ENCODE measurements at regions not wholly inside any gene's neighbourhood (a gene's known extent, or its start where the extent isn't known, plus 50 kb on each side); places are given as distances from the start of the nearest gene placed in this dataset.

DNA sequence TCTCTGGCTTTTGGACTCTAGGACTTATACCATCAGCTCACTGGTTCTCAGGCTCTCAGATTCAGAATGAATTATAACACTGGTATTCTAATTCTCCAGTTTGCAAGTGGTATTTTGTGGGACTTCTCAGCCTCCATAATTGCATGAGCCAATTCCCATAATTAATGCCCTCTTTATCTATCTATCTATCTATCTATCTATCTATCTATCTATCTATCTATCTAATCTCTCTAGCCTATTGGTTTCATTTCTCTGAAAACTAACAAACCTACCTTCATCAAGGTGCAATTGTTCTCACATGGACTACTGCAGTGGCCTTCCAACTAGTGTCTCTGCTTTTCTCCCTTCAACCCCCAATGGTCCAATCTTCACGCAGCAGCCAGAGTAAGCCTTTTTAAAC, 507.4 kb downstream of the ETNK1 start:
- TF ChIP-seq EZH2phosphoT487 (IDR thresholded peaks at IDR 0.05; ENCODE audit: unreplicated experiment) = no peak
- no peak for TF ChIP-seq ZNF331 (CRISPR knock-in tag; IDR thresholded peaks at IDR 0.05; ENCODE audit: low read depth)
- TF ChIP-seq, protein P1, sequence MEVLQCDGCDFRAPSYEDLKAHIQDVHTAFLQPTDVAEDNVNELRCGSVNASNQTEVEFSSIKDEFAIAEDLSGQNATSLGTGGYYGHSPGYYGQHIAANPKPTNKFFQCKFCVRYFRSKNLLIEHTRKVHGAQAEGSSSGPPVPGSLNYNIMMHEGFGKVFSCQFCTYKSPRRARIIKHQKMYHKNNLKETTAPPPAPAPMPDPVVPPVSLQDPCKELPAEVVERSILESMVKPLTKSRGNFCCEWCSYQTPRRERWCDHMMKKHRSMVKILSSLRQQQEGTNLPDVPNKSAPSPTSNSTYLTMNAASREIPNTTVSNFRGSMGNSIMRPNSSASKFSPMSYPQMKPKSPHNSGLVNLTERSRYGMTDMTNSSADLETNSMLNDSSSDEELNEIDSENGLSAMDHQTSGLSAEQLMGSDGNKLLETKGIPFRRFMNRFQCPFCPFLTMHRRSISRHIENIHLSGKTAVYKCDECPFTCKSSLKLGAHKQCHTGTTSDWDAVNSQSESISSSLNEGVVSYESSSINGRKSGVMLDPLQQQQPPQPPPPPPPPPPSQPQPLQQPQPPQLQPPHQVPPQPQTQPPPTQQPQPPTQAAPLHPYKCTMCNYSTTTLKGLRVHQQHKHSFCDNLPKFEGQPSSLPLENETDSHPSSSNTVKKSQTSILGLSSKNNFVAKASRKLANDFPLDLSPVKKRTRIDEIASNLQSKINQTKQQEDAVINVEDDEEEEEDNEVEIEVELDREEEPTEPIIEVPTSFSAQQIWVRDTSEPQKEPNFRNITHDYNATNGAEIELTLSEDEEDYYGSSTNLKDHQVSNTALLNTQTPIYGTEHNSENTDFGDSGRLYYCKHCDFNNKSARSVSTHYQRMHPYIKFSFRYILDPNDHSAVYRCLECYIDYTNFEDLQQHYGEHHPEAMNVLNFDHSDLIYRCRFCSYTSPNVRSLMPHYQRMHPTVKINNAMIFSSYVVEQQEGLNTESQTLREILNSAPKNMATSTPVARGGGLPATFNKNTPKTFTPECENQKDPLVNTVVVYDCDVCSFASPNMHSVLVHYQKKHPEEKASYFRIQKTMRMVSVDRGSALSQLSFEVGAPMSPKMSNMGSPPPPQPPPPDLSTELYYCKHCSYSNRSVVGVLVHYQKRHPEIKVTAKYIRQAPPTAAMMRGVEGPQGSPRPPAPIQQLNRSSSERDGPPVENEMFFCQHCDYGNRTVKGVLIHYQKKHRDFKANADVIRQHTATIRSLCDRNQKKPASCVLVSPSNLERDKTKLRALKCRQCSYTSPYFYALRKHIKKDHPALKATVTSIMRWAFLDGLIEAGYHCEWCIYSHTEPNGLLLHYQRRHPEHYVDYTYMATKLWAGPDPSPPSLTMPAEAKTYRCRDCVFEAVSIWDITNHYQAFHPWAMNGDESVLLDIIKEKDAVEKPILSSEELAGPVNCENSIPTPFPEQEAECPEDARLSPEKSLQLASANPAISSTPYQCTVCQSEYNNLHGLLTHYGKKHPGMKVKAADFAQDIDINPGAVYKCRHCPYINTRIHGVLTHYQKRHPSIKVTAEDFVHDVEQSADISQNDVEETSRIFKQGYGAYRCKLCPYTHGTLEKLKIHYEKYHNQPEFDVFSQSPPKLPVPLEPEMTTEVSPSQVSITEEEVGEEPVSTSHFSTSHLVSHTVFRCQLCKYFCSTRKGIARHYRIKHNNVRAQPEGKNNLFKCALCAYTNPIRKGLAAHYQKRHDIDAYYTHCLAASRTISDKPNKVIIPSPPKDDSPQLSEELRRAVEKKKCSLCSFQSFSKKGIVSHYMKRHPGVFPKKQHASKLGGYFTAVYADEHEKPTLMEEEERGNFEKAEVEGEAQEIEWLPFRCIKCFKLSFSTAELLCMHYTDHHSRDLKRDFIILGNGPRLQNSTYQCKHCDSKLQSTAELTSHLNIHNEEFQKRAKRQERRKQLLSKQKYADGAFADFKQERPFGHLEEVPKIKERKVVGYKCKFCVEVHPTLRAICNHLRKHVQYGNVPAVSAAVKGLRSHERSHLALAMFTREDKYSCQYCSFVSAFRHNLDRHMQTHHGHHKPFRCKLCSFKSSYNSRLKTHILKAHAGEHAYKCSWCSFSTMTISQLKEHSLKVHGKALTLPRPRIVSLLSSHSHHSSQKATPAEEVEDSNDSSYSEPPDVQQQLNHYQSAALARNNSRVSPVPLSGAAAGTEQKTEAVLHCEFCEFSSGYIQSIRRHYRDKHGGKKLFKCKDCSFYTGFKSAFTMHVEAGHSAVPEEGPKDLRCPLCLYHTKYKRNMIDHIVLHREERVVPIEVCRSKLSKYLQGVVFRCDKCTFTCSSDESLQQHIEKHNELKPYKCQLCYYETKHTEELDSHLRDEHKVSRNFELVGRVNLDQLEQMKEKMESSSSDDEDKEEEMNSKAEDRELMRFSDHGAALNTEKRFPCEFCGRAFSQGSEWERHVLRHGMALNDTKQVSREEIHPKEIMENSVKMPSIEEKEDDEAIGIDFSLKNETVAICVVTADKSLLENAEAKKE (CRISPR knock-in tag; IDR thresholded peaks at IDR 0.05) = no peak
- TF ChIP-seq, protein P2, sequence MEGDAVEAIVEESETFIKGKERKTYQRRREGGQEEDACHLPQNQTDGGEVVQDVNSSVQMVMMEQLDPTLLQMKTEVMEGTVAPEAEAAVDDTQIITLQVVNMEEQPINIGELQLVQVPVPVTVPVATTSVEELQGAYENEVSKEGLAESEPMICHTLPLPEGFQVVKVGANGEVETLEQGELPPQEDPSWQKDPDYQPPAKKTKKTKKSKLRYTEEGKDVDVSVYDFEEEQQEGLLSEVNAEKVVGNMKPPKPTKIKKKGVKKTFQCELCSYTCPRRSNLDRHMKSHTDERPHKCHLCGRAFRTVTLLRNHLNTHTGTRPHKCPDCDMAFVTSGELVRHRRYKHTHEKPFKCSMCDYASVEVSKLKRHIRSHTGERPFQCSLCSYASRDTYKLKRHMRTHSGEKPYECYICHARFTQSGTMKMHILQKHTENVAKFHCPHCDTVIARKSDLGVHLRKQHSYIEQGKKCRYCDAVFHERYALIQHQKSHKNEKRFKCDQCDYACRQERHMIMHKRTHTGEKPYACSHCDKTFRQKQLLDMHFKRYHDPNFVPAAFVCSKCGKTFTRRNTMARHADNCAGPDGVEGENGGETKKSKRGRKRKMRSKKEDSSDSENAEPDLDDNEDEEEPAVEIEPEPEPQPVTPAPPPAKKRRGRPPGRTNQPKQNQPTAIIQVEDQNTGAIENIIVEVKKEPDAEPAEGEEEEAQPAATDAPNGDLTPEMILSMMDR (conservative IDR thresholded peaks at IDR 0.05; ENCODE audit: low read depth in 2 of 2) = no peak
- no peak for TF ChIP-seq JUNB (IDR thresholded peaks at IDR 0.05; ENCODE audit: unreplicated experiment)
- no peak for TF ChIP-seq EZH2 (IDR thresholded peaks at IDR 0.05; ENCODE audit: low read depth, unreplicated experiment)
- no peak for TF ChIP-seq ZNF114 (CRISPR knock-in tag; IDR thresholded peaks at IDR 0.05)
- no peak for TF ChIP-seq CREB1 (CRISPR knock-in tag; IDR thresholded peaks at IDR 0.05; ENCODE audit: low read depth)
- TF ChIP-seq, protein P3, sequence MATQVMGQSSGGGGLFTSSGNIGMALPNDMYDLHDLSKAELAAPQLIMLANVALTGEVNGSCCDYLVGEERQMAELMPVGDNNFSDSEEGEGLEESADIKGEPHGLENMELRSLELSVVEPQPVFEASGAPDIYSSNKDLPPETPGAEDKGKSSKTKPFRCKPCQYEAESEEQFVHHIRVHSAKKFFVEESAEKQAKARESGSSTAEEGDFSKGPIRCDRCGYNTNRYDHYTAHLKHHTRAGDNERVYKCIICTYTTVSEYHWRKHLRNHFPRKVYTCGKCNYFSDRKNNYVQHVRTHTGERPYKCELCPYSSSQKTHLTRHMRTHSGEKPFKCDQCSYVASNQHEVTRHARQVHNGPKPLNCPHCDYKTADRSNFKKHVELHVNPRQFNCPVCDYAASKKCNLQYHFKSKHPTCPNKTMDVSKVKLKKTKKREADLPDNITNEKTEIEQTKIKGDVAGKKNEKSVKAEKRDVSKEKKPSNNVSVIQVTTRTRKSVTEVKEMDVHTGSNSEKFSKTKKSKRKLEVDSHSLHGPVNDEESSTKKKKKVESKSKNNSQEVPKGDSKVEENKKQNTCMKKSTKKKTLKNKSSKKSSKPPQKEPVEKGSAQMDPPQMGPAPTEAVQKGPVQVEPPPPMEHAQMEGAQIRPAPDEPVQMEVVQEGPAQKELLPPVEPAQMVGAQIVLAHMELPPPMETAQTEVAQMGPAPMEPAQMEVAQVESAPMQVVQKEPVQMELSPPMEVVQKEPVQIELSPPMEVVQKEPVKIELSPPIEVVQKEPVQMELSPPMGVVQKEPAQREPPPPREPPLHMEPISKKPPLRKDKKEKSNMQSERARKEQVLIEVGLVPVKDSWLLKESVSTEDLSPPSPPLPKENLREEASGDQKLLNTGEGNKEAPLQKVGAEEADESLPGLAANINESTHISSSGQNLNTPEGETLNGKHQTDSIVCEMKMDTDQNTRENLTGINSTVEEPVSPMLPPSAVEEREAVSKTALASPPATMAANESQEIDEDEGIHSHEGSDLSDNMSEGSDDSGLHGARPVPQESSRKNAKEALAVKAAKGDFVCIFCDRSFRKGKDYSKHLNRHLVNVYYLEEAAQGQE (IDR thresholded peaks at IDR 0.05; ENCODE audit: unreplicated experiment) = no peak
- no peak for TF ChIP-seq POLR2AphosphoS5 (IDR thresholded peaks at IDR 0.05; ENCODE audit: low read depth)
- TF ChIP-seq, protein P4, sequence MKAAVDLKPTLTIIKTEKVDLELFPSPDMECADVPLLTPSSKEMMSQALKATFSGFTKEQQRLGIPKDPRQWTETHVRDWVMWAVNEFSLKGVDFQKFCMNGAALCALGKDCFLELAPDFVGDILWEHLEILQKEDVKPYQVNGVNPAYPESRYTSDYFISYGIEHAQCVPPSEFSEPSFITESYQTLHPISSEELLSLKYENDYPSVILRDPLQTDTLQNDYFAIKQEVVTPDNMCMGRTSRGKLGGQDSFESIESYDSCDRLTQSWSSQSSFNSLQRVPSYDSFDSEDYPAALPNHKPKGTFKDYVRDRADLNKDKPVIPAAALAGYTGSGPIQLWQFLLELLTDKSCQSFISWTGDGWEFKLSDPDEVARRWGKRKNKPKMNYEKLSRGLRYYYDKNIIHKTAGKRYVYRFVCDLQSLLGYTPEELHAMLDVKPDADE (IDR thresholded peaks at IDR 0.05) = no peak
- no peak for TF ChIP-seq NANOG (IDR thresholded peaks at IDR 0.05; ENCODE audit: borderline replicate concordance)
- TF ChIP-seq STAT1 (IDR thresholded peaks at IDR 0.05; ENCODE audit: unreplicated experiment) = no peak

All from GM23338 (cell line).